ENCODE measurements at regions not wholly inside any gene's neighbourhood (a gene's known extent, or its start where the extent isn't known, plus 50 kb on each side); places are given as distances from the start of the nearest gene placed in this dataset.

DNA sequence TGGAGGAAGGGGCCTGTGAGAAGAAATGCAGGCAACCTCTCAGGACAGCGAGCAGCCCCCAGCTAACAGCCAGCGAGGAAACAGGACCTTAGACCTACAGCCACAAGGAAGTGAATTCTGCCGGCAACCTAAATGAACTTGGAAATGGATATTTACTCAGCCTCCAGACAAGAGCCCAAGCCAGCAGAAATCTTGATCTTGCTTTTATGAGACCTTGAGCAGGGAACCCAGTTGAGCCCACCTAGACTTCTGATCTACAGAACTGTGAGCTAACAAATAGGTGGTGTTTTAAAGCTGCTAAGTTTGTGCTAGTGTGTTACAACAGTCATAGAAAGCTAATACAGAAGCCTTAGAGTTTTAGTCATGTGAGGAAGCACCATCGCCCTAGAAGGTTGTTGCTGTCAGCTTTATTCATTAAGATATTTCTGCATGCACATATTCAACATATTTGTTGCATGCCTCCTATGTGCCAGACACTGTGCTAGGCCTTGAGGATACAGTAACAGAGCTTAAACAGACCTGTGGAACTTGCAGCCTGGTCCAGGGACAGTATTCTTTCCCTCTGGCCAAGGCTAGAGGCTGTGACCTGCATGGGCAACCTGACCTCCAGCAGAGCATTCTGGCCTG is 50.3 kb downstream of the NALF2 start:
- DNase-seq (ENCODE audit: low read depth) (no peak), FAIRE-seq (peak; percentile 28)
- no peaks in the 10 kb centered on the region for H3K27me3 ChIP-seq (ENCODE audit: control insufficient read depth, insufficient read depth, low read length)
- TF ChIP-seq, protein P1, sequence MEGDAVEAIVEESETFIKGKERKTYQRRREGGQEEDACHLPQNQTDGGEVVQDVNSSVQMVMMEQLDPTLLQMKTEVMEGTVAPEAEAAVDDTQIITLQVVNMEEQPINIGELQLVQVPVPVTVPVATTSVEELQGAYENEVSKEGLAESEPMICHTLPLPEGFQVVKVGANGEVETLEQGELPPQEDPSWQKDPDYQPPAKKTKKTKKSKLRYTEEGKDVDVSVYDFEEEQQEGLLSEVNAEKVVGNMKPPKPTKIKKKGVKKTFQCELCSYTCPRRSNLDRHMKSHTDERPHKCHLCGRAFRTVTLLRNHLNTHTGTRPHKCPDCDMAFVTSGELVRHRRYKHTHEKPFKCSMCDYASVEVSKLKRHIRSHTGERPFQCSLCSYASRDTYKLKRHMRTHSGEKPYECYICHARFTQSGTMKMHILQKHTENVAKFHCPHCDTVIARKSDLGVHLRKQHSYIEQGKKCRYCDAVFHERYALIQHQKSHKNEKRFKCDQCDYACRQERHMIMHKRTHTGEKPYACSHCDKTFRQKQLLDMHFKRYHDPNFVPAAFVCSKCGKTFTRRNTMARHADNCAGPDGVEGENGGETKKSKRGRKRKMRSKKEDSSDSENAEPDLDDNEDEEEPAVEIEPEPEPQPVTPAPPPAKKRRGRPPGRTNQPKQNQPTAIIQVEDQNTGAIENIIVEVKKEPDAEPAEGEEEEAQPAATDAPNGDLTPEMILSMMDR (IDR thresholded peaks at IDR 0.05; ENCODE audit: insufficient read depth, low read length, severe bottlenecking): no peak
- no peak overlapping the region for H3K4me3 ChIP-seq (ENCODE audit: low read depth, low read length)
- H3K36me3 ChIP-seq (ENCODE audit: control insufficient read depth, insufficient read depth, low read length): no peaks in the 10 kb centered on the region

DNA sequence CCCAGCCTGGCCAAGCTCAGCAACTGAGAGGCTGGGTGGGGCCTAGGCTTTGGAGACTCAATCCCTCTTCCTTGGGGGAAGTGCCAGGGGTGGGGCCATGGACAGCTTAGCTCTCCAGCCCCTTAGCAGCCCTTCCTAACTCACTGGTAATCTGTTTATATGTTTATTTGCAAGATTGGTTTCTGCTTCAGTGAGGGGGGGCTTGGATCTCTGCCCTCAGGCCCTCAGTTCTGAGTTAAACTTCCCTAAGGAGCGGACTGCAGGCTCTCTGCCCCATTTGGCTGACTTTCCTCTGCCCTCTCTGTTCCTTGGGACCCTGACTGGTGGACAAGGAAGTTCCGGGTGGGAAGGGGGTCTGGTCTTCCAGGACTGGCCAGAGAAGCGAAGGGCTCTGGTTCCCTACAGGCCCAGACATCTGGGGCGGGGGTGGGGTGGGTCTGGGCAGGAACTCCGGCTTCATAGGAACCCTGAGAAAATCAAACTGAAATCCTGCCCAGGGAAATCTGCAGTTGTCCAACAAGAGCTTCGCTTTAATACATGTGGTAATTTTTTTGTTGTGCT is 51.4 kb downstream of the NALF2 start:
- TF ChIP-seq, protein P1 (IDR thresholded peaks at IDR 0.05; ENCODE audit: insufficient read depth, low read length, severe bottlenecking): no peak
- no peak for FAIRE-seq
- Histone ChIP-seq H3K27me3 (ENCODE audit: control insufficient read depth, insufficient read depth, low read length) (no peaks in the 10 kb centered on the region), H3K36me3 (ENCODE audit: control insufficient read depth, insufficient read depth, low read length) (no peaks in the 10 kb centered on the region), H3K4me3 (ENCODE audit: low read depth, low read length) (no peak overlapping the region)
- DNase-seq (ENCODE audit: low read depth): no peak

DNA sequence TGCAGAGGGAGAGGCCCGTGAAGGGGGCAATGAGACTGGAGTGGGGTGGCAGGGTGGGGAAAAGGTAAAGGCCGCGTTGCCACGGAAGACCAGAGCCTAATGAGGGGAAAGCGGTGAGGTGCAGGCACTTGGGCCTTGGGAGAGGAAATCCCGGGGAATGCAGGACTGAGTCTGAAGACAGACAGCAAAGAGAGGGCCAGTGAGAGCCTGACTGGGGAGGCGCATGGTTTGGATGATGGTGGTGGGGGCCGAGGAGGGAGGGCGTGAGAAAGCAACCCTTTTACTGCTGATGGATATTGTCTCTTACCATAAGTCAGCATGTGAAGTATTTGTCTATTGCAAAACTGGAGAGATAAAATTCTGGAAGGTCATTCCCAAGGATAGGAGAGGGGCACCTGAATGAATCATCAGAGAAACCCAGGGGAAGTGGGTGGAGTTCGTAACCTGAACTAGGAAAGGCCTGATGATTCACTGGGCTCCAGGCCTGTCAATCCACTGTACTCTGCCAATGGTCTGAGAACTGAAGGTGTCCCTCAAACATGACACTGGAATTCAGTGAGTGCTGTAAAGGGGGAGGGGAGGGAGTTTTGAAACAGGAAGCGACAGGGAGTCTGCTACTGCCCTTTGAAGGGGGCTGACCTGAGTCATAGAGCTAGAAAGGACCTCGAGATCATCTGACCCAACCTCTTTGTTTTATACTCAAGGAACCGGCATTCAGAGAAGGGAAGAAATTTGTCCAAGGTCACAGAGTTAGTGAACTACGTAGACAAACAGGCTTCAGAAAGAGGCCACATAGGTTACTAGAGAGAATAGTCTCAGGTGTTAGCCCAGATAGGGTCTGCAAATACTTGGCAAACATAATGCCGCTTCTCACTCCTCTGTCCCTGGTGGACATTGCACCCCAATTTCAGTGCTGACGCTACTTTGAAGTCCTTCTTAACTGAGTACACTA is 52.2 kb downstream of the NALF2 start:
- FAIRE-seq (no peak), DNase-seq (ENCODE audit: low read depth) (peak; percentile 79)
- TF ChIP-seq, protein P1 (IDR thresholded peaks at IDR 0.05; ENCODE audit: insufficient read depth, low read length, severe bottlenecking): no peak
- no peaks in the 10 kb centered on the region for H3K27me3 ChIP-seq (ENCODE audit: control insufficient read depth, insufficient read depth, low read length)
- no peaks in the 10 kb centered on the region for H3K36me3 ChIP-seq (ENCODE audit: control insufficient read depth, insufficient read depth, low read length)
- H3K4me3 ChIP-seq (ENCODE audit: low read depth, low read length): no peak overlapping the region

DNA sequence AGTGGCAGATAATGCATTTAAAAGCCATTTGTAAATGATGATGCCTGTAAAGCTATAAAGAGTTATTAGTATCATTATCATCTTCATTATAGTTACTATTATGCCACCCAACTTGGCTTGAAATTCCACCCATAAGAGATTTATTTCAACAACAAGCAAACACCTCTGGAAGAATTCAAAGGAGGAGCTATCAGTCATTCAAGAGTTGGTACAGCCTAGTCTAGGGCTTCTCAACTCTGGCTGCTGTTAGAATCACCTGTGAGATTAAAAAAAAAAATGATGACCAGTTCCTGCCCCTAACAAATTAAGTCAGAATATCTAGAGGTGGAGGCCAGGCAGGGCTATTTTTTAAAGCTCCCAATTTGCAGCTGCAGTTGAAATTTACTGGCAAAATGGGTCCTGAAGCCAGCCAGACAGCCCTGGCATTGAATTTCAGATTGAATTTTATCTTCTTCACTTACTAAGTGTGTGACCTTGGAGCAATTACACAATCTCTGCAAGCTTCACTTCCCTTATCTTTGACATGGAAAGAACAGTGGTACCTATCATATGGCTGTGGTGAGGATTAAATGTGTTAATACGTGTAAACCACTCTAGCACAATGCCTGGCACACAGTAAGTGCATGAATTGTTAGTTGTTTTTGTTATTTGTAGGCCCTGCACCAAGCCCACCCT is 52.9 kb upstream of the EDA start:
- FAIRE-seq (no peak), DNase-seq (ENCODE audit: low read depth) (no peak)
- Histone ChIP-seq H3K36me3 (ENCODE audit: control insufficient read depth, insufficient read depth, low read length) (no peaks in the 10 kb centered on the region), H3K4me3 (ENCODE audit: low read depth, low read length) (no peak overlapping the region), H3K27me3 (ENCODE audit: control insufficient read depth, insufficient read depth, low read length) (no peaks in the 10 kb centered on the region)
- TF ChIP-seq, protein P1 (IDR thresholded peaks at IDR 0.05; ENCODE audit: insufficient read depth, low read length, severe bottlenecking): no peak

DNA sequence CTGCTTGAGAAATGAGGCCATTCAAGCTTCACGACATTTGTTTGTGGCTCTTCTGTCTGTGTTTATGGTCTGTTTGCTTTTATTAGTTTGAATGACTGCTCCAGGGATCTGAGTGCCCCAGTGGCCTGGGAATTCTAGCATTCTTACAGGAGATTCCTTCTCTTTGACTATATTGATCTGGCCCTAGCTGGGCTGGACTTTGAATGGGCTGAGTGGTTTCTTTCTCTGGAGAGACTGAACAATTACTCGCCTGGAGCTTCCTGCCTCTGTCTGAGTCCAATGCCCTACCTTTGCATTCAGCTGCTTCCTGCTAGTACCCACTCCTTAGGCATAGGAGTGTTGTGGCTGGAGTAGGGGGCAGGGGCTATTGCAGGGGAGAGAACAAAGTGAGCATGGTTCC is 51.2 kb upstream of the EDA start:
- DNase-seq (ENCODE audit: low read depth) (no peak), FAIRE-seq (no peak)
- H3K36me3 ChIP-seq (ENCODE audit: control insufficient read depth, insufficient read depth, low read length): no peaks in the 10 kb centered on the region
- H3K4me3 ChIP-seq (ENCODE audit: low read depth, low read length): no peak overlapping the region
- TF ChIP-seq, protein P1 (IDR thresholded peaks at IDR 0.05; ENCODE audit: insufficient read depth, low read length, severe bottlenecking): no peak
- H3K27me3 ChIP-seq (ENCODE audit: control insufficient read depth, insufficient read depth, low read length): no peaks in the 10 kb centered on the region
